IMR-90 (cell line): ENCODE measurements at regions not wholly inside any gene's neighbourhood (a gene's known extent, or its start where the extent isn't known, plus 50 kb on each side); places are given as distances from the start of the nearest gene placed in this dataset.

Experiments
- ATAC-seq: fragments of 200-7000 bp; cut with Tn5 transposase; 2 replicates; pipeline ENCODE4 v1.9.1; 2020; ENCODE audit warnings: low read depth, mild to moderate bottlenecking, moderate library complexity
- BruUV-seq: library from RNA; stranded (reverse); fragments of 400-500 nt; replicated peaks from 2 replicates; lab custom pipeline; 2021; lab: Mats Ljungman, UMichigan
- CTCF ChIA-PET: fragments of 300-600 bp; formaldehyde crosslinking; extraction: SDS; loops from one replicate; lab custom pipeline; 2021; ENCODE audit warnings: antibody characterized with exemption; lab: Yijun Ruan, JAX
- POLR2A ChIA-PET: fragments of 300-600 bp; sonication (Branson Sonifier 250); formaldehyde crosslinking; loops from one replicate; lab custom pipeline; 2022; ENCODE audit warnings: antibody characterized with exemption; ENCODE audit not compliant: unreplicated experiment; lab: Charles Lee
- DNase-seq: peaks from one replicate; pipeline ENCODE4 v3.0.0; 2013
- H2AFZ ChIP-seq: replicated peaks from 2 replicates; pipeline ENCODE3; 2013; ENCODE audit warnings: low read length, mild to moderate bottlenecking; ENCODE audit not compliant: poor library complexity
- H2AK5ac ChIP-seq: 2 replicates; pipeline ENCODE4 v1.6.1; 2013; ENCODE audit warnings: low read depth, low read length, inconsistent platforms
- H2AK9ac ChIP-seq: replicated peaks from 2 replicates; pipeline ENCODE3; 2013; ENCODE audit warnings: mild to moderate bottlenecking, low read depth, low read length, moderate library complexity; ENCODE audit not compliant: poor library complexity
- H2BK120ac ChIP-seq: 2 replicates; pipeline ENCODE4 v1.6.1; 2013; ENCODE audit warnings: low read depth, low read length, inconsistent platforms
- H2BK15ac ChIP-seq: 3 replicates; pipeline ENCODE4 v1.6.1; 2013; ENCODE audit warnings: low read depth, low read length, inconsistent platforms
- H2BK20ac ChIP-seq: 2 replicates; pipeline ENCODE4 v1.6.1; 2013; ENCODE audit warnings: low read depth, mild to moderate bottlenecking, inconsistent platforms, low read length, moderate library complexity
- H2BK5ac ChIP-seq: 2 replicates; pipeline ENCODE4 v1.6.1; 2013; ENCODE audit warnings: mild to moderate bottlenecking, low read depth, low read length, inconsistent platforms; ENCODE audit not compliant: poor library complexity, severe bottlenecking
- H3K14ac ChIP-seq: replicated peaks from 2 replicates; pipeline ENCODE4 v1.6.1; 2013; ENCODE audit warnings: low read depth, low read length, inconsistent platforms
- H3K18ac ChIP-seq: 2 replicates; pipeline ENCODE4 v1.6.1; 2013; ENCODE audit warnings: low read depth, low read length, control low read depth
- H3K23ac ChIP-seq: 2 replicates; pipeline ENCODE4 v1.6.1; 2013; ENCODE audit warnings: low read depth, low read length, inconsistent platforms
- H3K27ac ChIP-seq: 2 replicates; pipeline ENCODE4 v1.5.1; 2013; ENCODE audit warnings: mild to moderate bottlenecking, control low read depth, low read length; ENCODE audit not compliant: insufficient read depth
- H3K27me3 ChIP-seq: 2 replicates; pipeline ENCODE4 v1.6.1; 2013; ENCODE audit warnings: low read length; ENCODE audit not compliant: control insufficient read depth, insufficient read depth
- H3K36me3 ChIP-seq: 2 replicates; pipeline ENCODE4 v1.6.1; 2013; ENCODE audit warnings: low read length, mixed read lengths; ENCODE audit not compliant: control insufficient read depth, insufficient read depth
- H3K4ac ChIP-seq: 2 replicates; pipeline ENCODE4 v1.6.1; 2013; ENCODE audit warnings: low read depth, low read length, inconsistent platforms
- H3K4me1 ChIP-seq: 2 replicates; pipeline ENCODE4 v1.6.1; 2013; ENCODE audit warnings: low read length, mixed read lengths; ENCODE audit not compliant: control insufficient read depth, insufficient read depth
- H3K4me2 ChIP-seq: 2 replicates; pipeline ENCODE4 v1.6.1; 2013; ENCODE audit warnings: low read depth, mild to moderate bottlenecking, control low read depth, low read length, moderate library complexity
- H3K4me3 ChIP-seq: 2 replicates; pipeline ENCODE4 v1.5.1; 2013; ENCODE audit warnings: low read depth, mild to moderate bottlenecking, control low read depth, low read length, moderate library complexity; ENCODE audit not compliant: insufficient read depth
- H3K56ac ChIP-seq: 2 replicates; pipeline ENCODE4 v1.6.1; 2013; ENCODE audit warnings: low read length, inconsistent platforms; ENCODE audit not compliant: insufficient read depth; ENCODE audit errors: extremely low read depth
- H3K79me1 ChIP-seq, 2 experiments: 2 replicates each; pipeline ENCODE4 v1.6.1; 2013; ENCODE audit warnings: low read length in 2 of 2, inconsistent platforms in 1 of 2, low read depth in 1 of 2
- H3K9ac ChIP-seq: 2 replicates; pipeline ENCODE4 v1.6.1; 2013; ENCODE audit warnings: low read depth, low read length, control low read depth
- H3K9me1 ChIP-seq: 2 replicates; pipeline ENCODE4 v1.6.1; 2013; ENCODE audit warnings: low read length, inconsistent platforms; ENCODE audit not compliant: insufficient read depth
- H3K9me3 ChIP-seq: 2 replicates; pipeline ENCODE4 v1.6.1; 2013; ENCODE audit warnings: low read length; ENCODE audit not compliant: control insufficient read depth, insufficient read depth
- H4K20me1 ChIP-seq: 2 replicates; pipeline ENCODE4 v1.6.1; 2013; ENCODE audit warnings: low read length, inconsistent platforms; ENCODE audit not compliant: insufficient read depth
- H4K5ac ChIP-seq: 2 replicates; pipeline ENCODE4 v1.6.1; 2013; ENCODE audit warnings: mild to moderate bottlenecking, low read depth, low read length, control low read depth
- H4K8ac ChIP-seq, 2 experiments: 2 replicates each; pipeline ENCODE4 v1.6.1; 2013; ENCODE audit warnings: low read depth in 2 of 2, low read length in 2 of 2, control low read depth in 1 of 2, inconsistent platforms in 1 of 2
- H4K91ac ChIP-seq: 2 replicates; pipeline ENCODE4 v1.6.1; 2013; ENCODE audit warnings: low read depth, low read length, inconsistent platforms; ENCODE audit not compliant: insufficient read depth
- BHLHE40 ChIP-seq: fragments of 150-350 bp; IDR thresholded peaks from 2 replicates; pipeline ENCODE4 v1.6.1; 2016; ENCODE audit warnings: mild to moderate bottlenecking, low read depth, low read length
- CEBPB ChIP-seq: IDR thresholded peaks from 2 replicates; pipeline ENCODE4 v1.6.1; 2012; ENCODE audit warnings: low read depth, low read length, improper control_type of control experiment
- CHD1 ChIP-seq: IDR thresholded peaks from 2 replicates; pipeline ENCODE4 v1.6.1; 2012; ENCODE audit warnings: low read depth, low read length, improper control_type of control experiment
- CTCF ChIP-seq: conservative IDR thresholded peaks from 2 replicates; pipeline ENCODE4 v1.5.1; 2012; ENCODE audit warnings: mild to moderate bottlenecking, low read depth, low read length, improper control_type of control experiment
- ELK1 ChIP-seq: fragments of 150-350 bp; IDR thresholded peaks from 2 replicates; pipeline ENCODE4 v1.6.1; 2016; ENCODE audit warnings: low read depth, mild to moderate bottlenecking, low read length, moderate library complexity, borderline replicate concordance
- FOS ChIP-seq: fragments of 150-350 bp; IDR thresholded peaks from 2 replicates; pipeline ENCODE4 v1.6.1; 2016; ENCODE audit warnings: low read depth, low read length
- MAFK ChIP-seq: IDR thresholded peaks from 2 replicates; pipeline ENCODE4 v1.6.1; 2012; ENCODE audit warnings: low read depth, low read length, improper control_type of control experiment
- MAZ ChIP-seq: IDR thresholded peaks from 2 replicates; pipeline ENCODE4 v1.6.1; 2012; ENCODE audit warnings: low read depth, mild to moderate bottlenecking, low read length, improper control_type of control experiment, moderate library complexity, borderline replicate concordance
- MXI1 ChIP-seq: IDR thresholded peaks from 2 replicates; pipeline ENCODE4 v1.6.1; 2012; ENCODE audit warnings: low read depth, mild to moderate bottlenecking, low read length, moderate library complexity, borderline replicate concordance
- NFE2L2 ChIP-seq: fragments of 150-350 bp; IDR thresholded peaks from 2 replicates; pipeline ENCODE4 v1.6.1; 2016; ENCODE audit warnings: low read depth, mild to moderate bottlenecking, low read length
- POLR2A ChIP-seq: IDR thresholded peaks from 2 replicates; pipeline ENCODE4 v1.6.1; 2012; ENCODE audit warnings: mild to moderate bottlenecking, low read depth, low read length
- RAD21 ChIP-seq: IDR thresholded peaks from 2 replicates; pipeline ENCODE4 v1.6.1; 2012; ENCODE audit warnings: low read length, improper control_type of control experiment
- RCOR1 ChIP-seq: IDR thresholded peaks from 2 replicates; pipeline ENCODE4 v1.6.1; 2012; ENCODE audit warnings: mild to moderate bottlenecking, low read length, improper control_type of control experiment; ENCODE audit not compliant: insufficient replicate concordance
- RFX5 ChIP-seq: IDR thresholded peaks from 2 replicates; pipeline ENCODE4 v1.8.0; 2012; ENCODE audit warnings: low read depth, mild to moderate bottlenecking, low read length, moderate library complexity
- SMC3 ChIP-seq: fragments of 150-350 bp; IDR thresholded peaks from 2 replicates; pipeline ENCODE4 v1.6.1; 2016; ENCODE audit warnings: low read depth, mild to moderate bottlenecking, antibody characterized with exemption, low read length, moderate library complexity
- USF2 ChIP-seq: fragments of 150-350 bp; IDR thresholded peaks from 2 replicates; pipeline ENCODE4 v1.6.1; 2017; ENCODE audit warnings: mild to moderate bottlenecking, antibody characterized with exemption, low read length, low read depth
- WGBS, 2 experiments: methylation state at CpG; one replicate each; pipeline versions ENCODE4 v1.1.5 to v1.1.7; 2013; ENCODE audit warnings: missing lambda C conversion rate in 2 of 2; ENCODE audit not compliant: insufficient read length in 1 of 2; ENCODE audit errors: extremely low coverage in 2 of 2; 5-methylcytosine and 5-hydroxymethylcytosine counted together
- dilution Hi-C: fragments of 300-500 bp; cut with HindIII; formaldehyde crosslinking; loops from one replicate; pipeline ENCODE4 v1.14.3; 2018; ENCODE audit warnings: low sequenced_read_pairs; ENCODE audit not compliant: unreplicated experiment
- in situ Hi-C: fragments of 300-500 bp; cut with MboI; formaldehyde crosslinking; loops from 3 replicates; pipeline ENCODE4 v1.14.3; 2019; ENCODE audit warnings: low sequenced_read_pairs, inconsistent platforms, mixed read lengths
- intact Hi-C: fragments of 100-400 bp; cut with micrococcal nuclease; formaldehyde crosslinking; loops from 2 replicates; pipeline ENCODE4 v1.10.0; 2022

- Histone ChIP-seq H3K9ac (no peak overlapping the region), H3K27me3 (peaks cover 33% of the 10 kb centered on the region), H2BK120ac (no peak overlapping the region), H3K27ac (no peak overlapping the region), H3K4ac (no peak overlapping the region), H2BK15ac (no peak overlapping the region), H3K14ac (no peak overlapping the region), H3K9me3 (peaks cover 4% of the 10 kb centered on the region; the same call in 1 of the 2 replicates), H3K79me1 (no peaks in the 10 kb centered on the region), H3K4me3 (no peak overlapping the region), H4K20me1 (no peaks in the 10 kb centered on the region), H4K8ac (no peak overlapping the region), H3K4me1 (no peaks in the 10 kb centered on the region), H3K9me1 (no peaks in the 10 kb centered on the region), H2BK5ac (no peak overlapping the region), H3K36me3 (no peaks in the 10 kb centered on the region), H2BK20ac (no peak overlapping the region), H3K4me2 (no peak overlapping the region), H3K56ac (no peak overlapping the region), H3K23ac (no peak overlapping the region), H3K18ac (no peak overlapping the region), H4K5ac (no peak overlapping the region), H2AK9ac (no peak overlapping the region), H4K91ac (no peak overlapping the region), H2AK5ac (no peak overlapping the region), H2AFZ (peak overlapping the region; percentile 33)
- DNase-seq = no peak
- TF ChIP-seq CEBPB = no peak
- TF ChIP-seq RFX5 = no peak
- TF ChIP-seq ELK1 = no peak
- no peak for TF ChIP-seq SMC3
- TF ChIP-seq POLR2A = no peak
- no peak for TF ChIP-seq USF2
- no peak for TF ChIP-seq CTCF
- TF ChIP-seq CHD1 = no peak
- TF ChIP-seq FOS = no peak
- no peak for TF ChIP-seq MAZ
- TF ChIP-seq NFE2L2 = no peak
- TF ChIP-seq RAD21 = no peak
- TF ChIP-seq MXI1 = no peak
- no peak for TF ChIP-seq BHLHE40
- TF ChIP-seq RCOR1 = no peak
- TF ChIP-seq MAFK = no peak
- CTCF ChIA-PET = no interaction called here
- POLR2A ChIA-PET = no interaction called here
- ATAC-seq = no peak
- in situ Hi-C loops (no loop called here), intact Hi-C loops (no loop called here), dilution Hi-C loops (no loop called here)
- no TSS peak for BruUV-seq
- no CpG with 5 or more reads among the region's 10 CpGs for WGBS, 2 experiments
These were observed 143.1 kb upstream of the LINGO1 start for GRCh38 chr15:77775837-77776236.
